ENCODE measurements at regions not wholly inside any gene's neighbourhood (a gene's known extent, or its start where the extent isn't known, plus 50 kb on each side); places are given as distances from the start of the nearest gene placed in this dataset.
A peak's percentile ranks its signal among the peaks of the same experiment; 100 is the strongest.

GRCh38 chr15:79765081-79765480, 131.7 kb downstream of the MTHFS start:
- DNase-seq (ENCODE audit: extremely low spot score, unreplicated experiment), result no peak
- Mint-ChIP-seq H3K27me3 (peaks cover 11% of the 10 kb centered on the region), H3K4me3 (no peak overlapping the region), H3K36me3 (no peaks in the 10 kb centered on the region), H3K9me3 (peaks cover 18% of the 10 kb centered on the region), H3K27ac (no peak overlapping the region), H3K4me1 (ENCODE audit: unreplicated experiment) (no peaks in the 10 kb centered on the region)
- TF ChIP-seq CTCF (conservative IDR thresholded peaks at IDR 0.05), result no peak

- no peak for DNase-seq (ENCODE audit: extremely low spot score, unreplicated experiment)
- Mint-ChIP-seq H3K4me3 (no peak overlapping the region), H3K27ac (no peak overlapping the region), H3K27me3 (peaks cover 11% of the 10 kb centered on the region), H3K4me1 (ENCODE audit: unreplicated experiment) (no peaks in the 10 kb centered on the region), H3K36me3 (no peaks in the 10 kb centered on the region), H3K9me3 (peaks cover 12% of the 10 kb centered on the region)
- TF ChIP-seq CTCF (conservative IDR thresholded peaks at IDR 0.05), result peak; percentile 56
Observed at GRCh38 chr15:79769069-79769481, 127.7 kb downstream of the MTHFS start.

GRCh38 chr15:79769933-79770759, 126.7 kb downstream of the MTHFS start:
- Mint-ChIP-seq H3K4me3 (no peak overlapping the region), H3K36me3 (no peaks in the 10 kb centered on the region), H3K9me3 (peaks cover 7% of the 10 kb centered on the region), H3K4me1 (ENCODE audit: unreplicated experiment) (no peaks in the 10 kb centered on the region), H3K27ac (no peak overlapping the region), H3K27me3 (peaks cover 11% of the 10 kb centered on the region)
- no peak for TF ChIP-seq CTCF (conservative IDR thresholded peaks at IDR 0.05)
- no peak for DNase-seq (ENCODE audit: extremely low spot score, unreplicated experiment)

- no peak for DNase-seq (ENCODE audit: extremely low spot score, unreplicated experiment)
- no peaks in the 10 kb centered on the region for H3K4me1 Mint-ChIP-seq (ENCODE audit: unreplicated experiment)
- peaks cover 14% of the 10 kb centered on the region for H3K27me3 Mint-ChIP-seq
- no peaks in the 10 kb centered on the region for H3K9me3 Mint-ChIP-seq
- TF ChIP-seq CTCF (conservative IDR thresholded peaks at IDR 0.05), result no peak
- no peaks in the 10 kb centered on the region for H3K36me3 Mint-ChIP-seq
- H3K27ac Mint-ChIP-seq, result no peak overlapping the region
- no peak overlapping the region for H3K4me3 Mint-ChIP-seq
Observed at GRCh38 chr15:79773128-79773527, 123.7 kb downstream of the MTHFS start.

GRCh38 chr15:79775821-79776220, 121.0 kb downstream of the MTHFS start:
- Mint-ChIP-seq H3K9me3 (no peaks in the 10 kb centered on the region), H3K4me1 (ENCODE audit: unreplicated experiment) (no peaks in the 10 kb centered on the region), H3K4me3 (no peak overlapping the region), H3K27ac (no peak overlapping the region), H3K27me3 (peaks cover 8% of the 10 kb centered on the region), H3K36me3 (no peaks in the 10 kb centered on the region)
- no peak for TF ChIP-seq CTCF (conservative IDR thresholded peaks at IDR 0.05)
- DNase-seq (ENCODE audit: extremely low spot score, unreplicated experiment), result no peak
